K562 (cell line): ENCODE measurements at regions not wholly inside any gene's neighbourhood (a gene's known extent, or its start where the extent isn't known, plus 50 kb on each side); places are given as distances from the start of the nearest gene placed in this dataset.
A peak's percentile ranks its signal among the peaks of the same experiment; 100 is the strongest.

Experiments used
- ATAC-seq: fragments of 200-7000 bp; cut with Tn5 transposase; 3 replicates; pipeline ENCODE4 v1.9.1; 2020; ENCODE audit warnings: moderate library complexity
- BruUV-seq: library from RNA; stranded (reverse); fragments of 400-500 nt; replicated peaks from 2 replicates; lab custom pipeline; 2021; lab: Mats Ljungman, UMichigan
- CTCF ChIA-PET: fragments of 300-600 bp; formaldehyde crosslinking; extraction: SDS; loops from one replicate; lab custom pipeline; 2021; ENCODE audit warnings: low intra/inter-chr PET ratio; lab: Yijun Ruan, JAX
- POLR2A ChIA-PET: fragments of 300-600, 350-650 bp; sonication (Branson Sonifier 250); formaldehyde crosslinking; extraction: SDS; loops from one replicate; lab custom pipeline; 2021; ENCODE audit warnings: antibody characterized with exemption, inconsistent platforms; lab: Yijun Ruan, JAX
- DNase-seq, 4 experiments: peaks; one replicate each; pipeline versions ENCODE4 v3.0.0 to v3.0.0-alpha.2; 2011 to 2018; ENCODE audit warnings: low spot score in 3 of 4, mixed read lengths in 3 of 4; ENCODE audit errors: extremely low read depth in 1 of 4
- FAIRE-seq: peaks from 2 replicates; lab custom pipeline; 2011; peaks lifted over from hg19 to GRCh38; lab: Jason Lieb, UNC
- H2AFZ ChIP-seq: 2 replicates; pipeline ENCODE4 v1.6.0; 2011; ENCODE audit warnings: low read depth, low read length, control low read depth, inconsistent platforms
- H3K27ac ChIP-seq: fragments of 200-600 bp; 3 replicates; pipeline ENCODE4 v1.8.0; 2011; ENCODE audit warnings: low read depth, mild to moderate bottlenecking, control low read depth, inconsistent platforms, low read length, moderate library complexity, mixed read lengths; ENCODE audit errors: extremely low read depth
- H3K27me3 ChIP-seq, 2 experiments: fragments of 300-600 bp in 1 of 2; 2 replicates in 1 of 2; 3 replicates in 1 of 2; pipeline versions ENCODE4 v1.6.0 to v1.8.0; 2011; ENCODE audit warnings: inconsistent platforms in 2 of 2, low read length in 2 of 2, mild to moderate bottlenecking in 1 of 2, mixed read lengths in 1 of 2, moderate library complexity in 1 of 2; ENCODE audit not compliant: control insufficient read depth in 2 of 2, insufficient read depth in 2 of 2
- H3K36me3 ChIP-seq: fragments of 300-600 bp; 3 replicates; pipeline ENCODE4 v1.8.0; 2011; ENCODE audit warnings: mild to moderate bottlenecking, low read length, inconsistent platforms; ENCODE audit not compliant: control insufficient read depth, insufficient read depth
- H3K4me1 ChIP-seq, 2 experiments: fragments of 200-600 bp in 1 of 2; replicated peaks in 1 of 2; 2 replicates in 1 of 2; 3 replicates in 1 of 2; pipeline versions ENCODE4 v1.5.1 to v1.8.0; 2011; ENCODE audit warnings: inconsistent platforms in 2 of 2, low read length in 2 of 2, mild to moderate bottlenecking in 1 of 2, mixed read lengths in 1 of 2, moderate library complexity in 1 of 2; ENCODE audit not compliant: control insufficient read depth in 2 of 2, insufficient read depth in 2 of 2
- H3K4me2 ChIP-seq: 2 replicates; pipeline ENCODE4 v1.6.1; 2011; ENCODE audit warnings: low read length, control low read depth, inconsistent platforms, mixed read lengths; ENCODE audit not compliant: insufficient read depth
- H3K4me3 ChIP-seq: fragments of 200-600 bp; sonication (generic), shearing (Covaris generic); 2 replicates; pipeline ENCODE4 v1.5.1; 2016; ENCODE audit warnings: control low read depth, inconsistent platforms
- H3K79me2 ChIP-seq: fragments of 200-600 bp; 3 replicates; pipeline ENCODE4 v1.8.0; 2011; ENCODE audit warnings: low read length, inconsistent platforms; ENCODE audit not compliant: control insufficient read depth, insufficient read depth
- H3K9ac ChIP-seq, 2 experiments: 2 replicates each; pipeline versions ENCODE4 v1.6.0 to v1.6.1; 2011; ENCODE audit warnings: low read depth in 2 of 2, low read length in 2 of 2, control low read depth in 1 of 2, inconsistent platforms in 1 of 2, mild to moderate bottlenecking in 1 of 2, mixed read lengths in 1 of 2; ENCODE audit not compliant: insufficient read depth in 1 of 2
- H3K9me1 ChIP-seq: one replicate; pipeline ENCODE4 v1.6.0; 2011; ENCODE audit warnings: inconsistent platforms, mild to moderate bottlenecking, low read length, moderate library complexity; ENCODE audit not compliant: control insufficient read depth, insufficient read depth
- H3K9me3 ChIP-seq: replicated peaks from 2 replicates; pipeline ENCODE4 v1.5.1; 2011; ENCODE audit warnings: low read depth, low read length, inconsistent platforms; ENCODE audit not compliant: control insufficient read depth, insufficient read depth
- H4K20me1 ChIP-seq: replicated peaks from 2 replicates; pipeline ENCODE4 v1.6.1; 2011; ENCODE audit warnings: low read length, inconsistent platforms, mixed read lengths; ENCODE audit not compliant: control insufficient read depth, insufficient read depth
- ELF1 ChIP-seq: fragments of 200-800 bp; sonication (Bioruptor generic); IDR thresholded peaks from 2 replicates; pipeline ENCODE4 v1.6.1; 2016; ENCODE audit warnings: missing genetic modification characterization, missing compliant biosample characterization
- EP400 ChIP-seq: fragments of 450-650 bp; IDR thresholded peaks from 2 replicates; pipeline ENCODE4 v1.6.1; 2017; ENCODE audit warnings: antibody characterized with exemption, mild to moderate bottlenecking, moderate library complexity
- ETV5 ChIP-seq: sonication (generic); formaldehyde crosslinking; IDR thresholded peaks from 2 replicates; pipeline ENCODE4 v1.4.0; 2020; ENCODE audit warnings: low read depth, mild to moderate bottlenecking, missing genetic modification reagents
- FOXK2 ChIP-seq, 2 experiments: fragments of 450-650 bp; IDR thresholded peaks in 1 of 2; conservative IDR thresholded peaks in 1 of 2; 2 replicates each; pipeline ENCODE4 v1.6.1; 2016; ENCODE audit warnings: low read depth in 2 of 2, mild to moderate bottlenecking in 1 of 2
- HBP1 ChIP-seq: fragments of 450-650 bp; formaldehyde crosslinking; IDR thresholded peaks from 2 replicates; pipeline ENCODE4 v1.4.0; 2022; ENCODE audit warnings: missing genetic modification characterization
- HNRNPUL1 ChIP-seq: fragments of 200-400 bp; formaldehyde crosslinking; IDR thresholded peaks from 2 replicates; pipeline ENCODE4 v1.6.1; 2017; ENCODE audit warnings: low read length
- MIER1 ChIP-seq: fragments of 450-650 bp; IDR thresholded peaks from 2 replicates; pipeline ENCODE4 v1.6.1; 2016; ENCODE audit warnings: antibody characterized with exemption, mild to moderate bottlenecking, low read depth
- PHF20 ChIP-seq: fragments of 450-650 bp; IDR thresholded peaks from 2 replicates; pipeline ENCODE4 v1.6.1; 2018; ENCODE audit not compliant: partially characterized antibody
- POU5F1 ChIP-seq: fragments of 150-350 bp; IDR thresholded peaks from 2 replicates; pipeline ENCODE4 v1.6.1; 2014; ENCODE audit warnings: borderline replicate concordance, low read length, low read depth, mild to moderate bottlenecking; ENCODE audit not compliant: partially characterized antibody
- SNAPC5 ChIP-seq: fragments of 250-450 bp; sonication (Bioruptor Pico); IDR thresholded peaks from 2 replicates; pipeline ENCODE4 v1.8.0; 2021; ENCODE audit warnings: moderate library complexity, mild to moderate bottlenecking, inconsistent platforms
- TCF7L2 ChIP-seq: fragments of 150-350 bp; IDR thresholded peaks from 2 replicates; pipeline ENCODE4 v1.6.1; 2016; ENCODE audit warnings: low read depth, mild to moderate bottlenecking, low read length, moderate library complexity
- TSHZ1 ChIP-seq: fragments of 250-450 bp; sonication (Bioruptor Pico); IDR thresholded peaks from 2 replicates; pipeline ENCODE4 v1.4.0; 2020; ENCODE audit warnings: mild to moderate bottlenecking, moderate library complexity
- ZNF263 ChIP-seq: sonication (generic); formaldehyde crosslinking; IDR thresholded peaks from 2 replicates; pipeline ENCODE4 v1.8.0; 2022; ENCODE audit warnings: mild to moderate bottlenecking, missing genetic modification reagents, borderline replicate concordance
- ZNF512 ChIP-seq: IDR thresholded peaks from 2 replicates; pipeline ENCODE4 v1.6.1; 2016; ENCODE audit warnings: missing genetic modification characterization, missing compliant biosample characterization
- ZNF699 ChIP-seq: fragments of 250-450 bp; sonication (Bioruptor Pico); IDR thresholded peaks from 2 replicates; pipeline ENCODE4 v1.8.0; 2021; ENCODE audit warnings: mild to moderate bottlenecking, moderate library complexity; ENCODE audit not compliant: insufficient replicate concordance
- WGBS: fragments of 100-300 bp; shearing (Covaris generic); methylation state at CpG from one replicate; pipeline ENCODE4 v1.1.6; 2016; ENCODE audit warnings: low coverage, mixed read lengths; ENCODE audit not compliant: insufficient coverage; ENCODE audit errors: missing lambda C conversion rate; 5-methylcytosine and 5-hydroxymethylcytosine counted together
- in situ Hi-C: fragments of 300-500 bp; cut with MboI; formaldehyde crosslinking; loops from 4 replicates; pipeline ENCODE4 v1.15.0; 2018; ENCODE audit warnings: inconsistent platforms, mixed read lengths
- intact Hi-C: fragments of 100-400 bp; cut with micrococcal nuclease; formaldehyde crosslinking; loops from 2 replicates; pipeline ENCODE4 v1.14.2; 2022

GRCh38 chr3:177598097-177598833 is 401.0 kb upstream of the TBL1XR1 start:
- Histone ChIP-seq H3K9me1 (no peaks in the 10 kb centered on the region), H3K27me3 (no peaks in the 10 kb centered on the region), H3K4me2 (no peak overlapping the region), H3K9ac (no peak overlapping the region), H4K20me1 (no peaks in the 10 kb centered on the region), H3K9me3 (no peaks in the 10 kb centered on the region), H3K36me3 (no peaks in the 10 kb centered on the region), H3K79me2 (no peaks in the 10 kb centered on the region), H3K27ac (peak overlapping the region; percentile 14; the same call in 1 of the 3 replicates), H3K4me3 (no peak overlapping the region), H3K4me1 (peaks cover 0 to 31% of the 10 kb centered on the region in 2 experiments; a peak in 3 of 5 replicates), H2AFZ (peak overlapping the region; percentile 88)
- FAIRE-seq (no peak), ATAC-seq (no peak; the same call in 2 of the 3 replicates), DNase-seq (no peak)
- intact Hi-C loops (no loop called here), in situ Hi-C loops (no loop called here)
- no TSS peak for BruUV-seq
- 86% methylated on average over 4 of the region's 4 CpGs for WGBS
- POLR2A ChIA-PET: interaction anchor here (0.6 to 2.5 kb wide), 2 partner anchors 10 to 13 kb away, joined by 5 to 11 read pairs; no protein-coding TSS in a partner anchor
- CTCF ChIA-PET: no interaction called here
- TF ChIP-seq EP400: peak; percentile 8; the same call in 1 of the 2 replicates
- TF ChIP-seq ZNF512 (tag): 0 out of 2 replicates have a peak, but pooled peaks have one; percentile 29
- TF ChIP-seq FOXK2 (conservative IDR thresholded peaks at IDR 0.05 in 1 of 2, IDR thresholded peaks at IDR 0.05 in 1 of 2; ENCODE audit: low read depth in 2 of 2): 0 out of 4 replicates have a peak, but pooled peaks of 1 of the 2 experiments have one; percentile 3
- TF ChIP-seq SNAPC5 (CRISPR knock-in tag): no peak
- TF ChIP-seq ETV5 (CRISPR knock-in tag): no peak
- no peak for TF ChIP-seq HNRNPUL1
- TF ChIP-seq HBP1 (CRISPR knock-in tag): no peak
- no peak for TF ChIP-seq POU5F1
- no peak for TF ChIP-seq TCF7L2
- TF ChIP-seq PHF20: no peak
- TF ChIP-seq MIER1: 0 out of 2 replicates have a peak, but pooled peaks have one; percentile 15
- TF ChIP-seq ZNF263 (CRISPR knock-in tag): no peak
- 0 out of 2 replicates have a peak, but pooled peaks have one; percentile 13 for TF ChIP-seq ELF1 (tag)
- no peak for TF ChIP-seq ZNF699 (CRISPR knock-in tag)
- TF ChIP-seq TSHZ1 (CRISPR knock-in tag): no peak
